Occipital lobe (tissue), 1 donor: ENCODE measurements at regions not wholly inside any gene's neighbourhood (a gene's known extent, or its start where the extent isn't known, plus 50 kb on each side); places are given as distances from the start of the nearest gene placed in this dataset.

Experiments
- DNase-seq: peaks from one replicate; lab custom pipeline; 2025; lab: John Stamatoyannopoulos, UW

DNA sequence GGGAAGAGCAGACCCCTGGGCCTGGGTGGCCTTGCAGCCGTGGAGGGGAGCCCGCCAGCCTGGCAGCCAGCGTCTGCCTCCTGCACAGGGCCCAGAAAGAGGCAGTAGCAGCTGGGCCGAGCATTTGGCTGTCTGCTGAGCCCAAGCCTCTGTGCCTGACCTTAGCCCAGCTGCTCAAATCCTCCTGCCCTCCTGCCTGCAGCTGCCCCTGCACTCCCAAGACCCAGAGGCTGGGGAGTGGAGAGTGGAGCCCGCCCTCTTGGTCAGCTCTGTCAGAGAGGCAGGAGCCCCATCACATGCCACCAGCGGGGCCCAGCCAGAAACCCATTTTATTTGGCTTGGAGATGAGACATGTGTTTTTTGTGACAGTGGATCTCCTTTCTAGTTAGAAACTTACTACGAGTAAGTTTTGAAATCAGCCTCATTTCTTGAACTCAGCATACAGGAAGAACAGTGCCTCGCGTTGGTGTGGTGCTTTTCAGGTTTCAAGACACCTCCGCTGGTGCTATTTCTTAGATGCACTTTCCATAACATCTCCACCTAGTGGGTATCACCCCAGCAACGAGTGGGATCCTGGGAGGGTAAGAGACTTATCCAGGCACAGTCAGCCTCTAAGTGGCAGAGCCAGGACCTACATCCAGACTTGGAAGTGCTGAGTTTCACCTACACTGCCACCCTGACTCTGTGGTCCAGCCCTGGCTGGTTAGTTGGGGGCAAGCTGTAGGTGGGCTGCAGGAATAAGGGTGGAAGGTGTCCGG lies 477.1 kb downstream of the RPS24 start:
- DNase-seq = no peak

DNA sequence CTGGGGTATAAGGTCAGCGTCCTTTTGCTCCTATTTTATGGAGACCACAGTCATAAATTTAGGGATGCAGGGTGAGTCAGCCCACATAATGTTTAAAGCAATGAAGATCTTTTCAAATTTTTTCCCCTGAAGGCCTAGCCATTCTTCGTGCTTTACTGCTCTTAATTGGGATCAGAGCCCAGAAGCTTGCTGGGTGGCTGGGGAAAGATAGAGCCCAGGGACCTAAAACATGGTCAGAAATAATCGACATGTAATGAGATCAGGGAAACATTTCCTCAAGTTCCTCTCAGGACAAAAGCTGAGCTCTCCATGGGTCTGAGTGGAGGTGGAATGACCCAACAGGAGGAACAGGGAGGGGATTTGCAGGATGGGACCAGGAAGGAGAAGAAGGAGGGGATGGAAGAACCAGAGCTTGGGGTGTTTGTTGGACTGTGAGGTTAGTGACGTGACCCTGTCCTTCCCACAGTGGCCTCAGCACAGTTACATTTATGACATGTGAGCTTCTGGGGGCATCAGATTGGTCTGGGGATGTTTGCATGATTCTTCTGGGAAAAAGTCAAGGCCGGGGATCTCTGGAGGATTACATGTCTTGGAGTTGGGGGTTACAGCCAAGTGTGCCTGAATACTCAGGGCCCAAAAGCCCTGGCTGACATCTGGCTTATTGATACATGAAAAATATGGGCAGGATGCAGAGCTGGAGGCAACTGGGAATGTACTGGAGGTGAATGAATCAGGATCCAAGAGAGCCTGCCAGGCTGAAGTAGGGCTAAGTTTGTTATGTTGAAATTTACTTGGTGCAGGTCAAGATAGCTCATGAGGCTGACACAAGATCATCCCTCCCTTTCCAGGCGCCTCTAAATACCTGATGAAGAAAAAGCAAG lies 477.9 kb downstream of the RPS24 start:
- DNase-seq = no peak

DNA sequence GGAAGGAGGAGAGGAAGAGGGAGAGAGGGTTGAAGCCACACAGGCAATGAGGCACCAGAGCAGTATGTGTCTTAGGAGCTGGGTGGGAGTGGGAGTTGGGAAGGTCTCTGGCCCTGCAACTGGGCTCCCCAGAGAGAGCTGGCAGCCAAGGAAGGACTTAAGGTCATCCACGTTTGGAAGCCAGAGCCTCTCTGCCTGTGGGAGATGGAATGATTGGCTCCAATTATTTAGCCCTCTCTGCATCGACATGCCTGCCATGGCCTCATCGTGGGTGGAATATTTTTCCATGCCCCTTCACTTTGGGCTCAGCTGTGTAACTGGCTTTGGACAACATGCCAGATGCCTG lies 478.5 kb downstream of the RPS24 start:
- no peak for DNase-seq

DNA sequence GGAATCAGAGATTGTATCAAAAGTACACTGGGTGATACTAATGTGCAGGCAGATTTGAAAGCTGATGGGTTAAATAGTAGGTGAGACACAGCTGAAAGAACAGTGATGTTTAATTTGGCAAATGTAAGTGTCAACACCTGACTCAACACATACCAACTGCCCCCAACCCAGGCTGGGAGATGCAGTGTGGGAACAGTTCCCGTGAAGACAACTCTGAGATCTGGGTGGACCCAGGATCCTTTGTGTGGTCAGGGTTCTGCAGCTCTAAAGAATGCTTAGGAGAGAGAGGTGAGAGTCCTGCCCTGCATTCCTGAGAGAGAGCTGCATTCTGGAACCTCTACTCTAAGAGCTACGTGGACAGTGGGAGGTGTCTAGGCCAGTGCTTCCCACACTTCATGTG lies 479.7 kb downstream of the RPS24 start:
- no peak for DNase-seq

DNA sequence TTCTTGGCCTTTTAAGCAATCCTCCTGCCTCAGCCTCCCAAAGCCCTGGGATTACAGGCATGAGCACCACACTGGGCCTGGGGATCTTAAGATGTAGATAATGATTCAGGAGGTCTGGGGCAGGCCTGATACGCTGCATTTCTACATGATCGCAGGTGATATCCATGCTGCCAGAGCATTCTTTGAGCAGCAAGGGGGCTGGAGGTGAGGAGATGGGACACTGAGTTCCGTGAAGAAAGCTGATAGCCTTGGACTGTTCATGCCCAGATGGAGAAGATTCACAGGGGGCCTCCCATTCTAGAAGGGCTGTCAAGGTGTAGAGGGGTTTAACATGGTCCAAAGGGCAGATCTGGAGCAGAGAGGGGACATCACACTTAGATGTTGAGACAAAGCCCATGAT lies 480.3 kb downstream of the RPS24 start:
- no peak for DNase-seq

DNA sequence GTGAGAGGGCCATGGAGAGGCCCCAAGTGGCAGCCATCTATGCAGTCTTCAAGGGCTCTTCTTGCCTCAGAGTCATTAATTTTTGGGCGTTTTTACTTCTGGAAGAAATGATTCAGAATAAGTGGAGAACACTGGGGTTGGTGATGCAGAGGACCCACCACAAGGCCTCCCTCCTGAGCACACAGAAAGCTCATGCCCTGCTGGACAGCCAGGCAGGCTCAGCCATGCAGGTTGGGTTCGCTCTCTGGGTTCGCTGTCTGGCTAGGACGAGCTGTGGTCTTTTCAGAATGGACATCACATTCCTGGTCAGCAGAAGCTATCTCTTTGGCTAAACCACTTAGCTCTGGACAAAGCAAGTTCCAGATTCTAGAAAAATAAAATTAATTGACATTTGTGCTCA lies 480.8 kb downstream of the RPS24 start:
- no peak for DNase-seq

DNA sequence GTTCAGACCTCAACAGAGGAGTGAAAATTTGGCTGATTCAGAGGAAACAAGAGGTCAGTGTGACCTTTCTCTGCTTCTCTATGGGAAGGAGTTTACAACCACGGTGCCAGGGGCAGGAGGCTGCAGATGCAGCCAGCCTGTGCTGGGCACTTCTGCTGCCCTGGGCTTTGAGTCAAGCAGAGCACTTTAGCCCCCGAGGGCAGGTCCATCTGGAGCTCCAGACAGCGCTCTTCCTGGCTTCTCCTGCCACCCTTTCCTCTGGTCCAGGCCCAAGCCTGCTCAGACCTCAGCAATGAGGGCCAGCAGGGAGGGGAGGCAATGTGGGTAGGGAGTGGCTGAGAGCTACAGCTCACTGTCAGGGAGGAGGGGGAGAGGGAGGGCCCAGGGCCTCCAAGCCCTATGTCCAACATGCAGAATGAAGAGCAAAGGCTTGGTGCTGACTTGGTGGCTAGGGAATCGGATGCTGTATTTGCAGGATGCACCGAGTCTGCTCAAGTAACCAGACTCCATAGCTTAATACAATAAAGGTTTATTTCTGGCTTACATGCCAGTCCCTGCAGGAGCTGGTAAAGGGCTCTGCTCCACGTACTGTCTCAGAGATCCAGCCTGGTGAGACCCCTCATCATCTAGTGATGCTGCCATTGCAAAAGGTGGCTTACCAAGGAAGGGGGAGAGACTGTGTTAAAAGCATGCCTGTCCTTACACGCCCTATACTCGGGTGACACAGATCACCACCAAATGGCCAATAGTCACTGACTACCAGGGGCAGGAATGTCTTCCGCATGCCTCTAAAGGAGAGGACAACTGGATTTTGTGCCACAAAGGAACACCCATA lies 481.6 kb downstream of the RPS24 start:
- DNase-seq = no peak

DNA sequence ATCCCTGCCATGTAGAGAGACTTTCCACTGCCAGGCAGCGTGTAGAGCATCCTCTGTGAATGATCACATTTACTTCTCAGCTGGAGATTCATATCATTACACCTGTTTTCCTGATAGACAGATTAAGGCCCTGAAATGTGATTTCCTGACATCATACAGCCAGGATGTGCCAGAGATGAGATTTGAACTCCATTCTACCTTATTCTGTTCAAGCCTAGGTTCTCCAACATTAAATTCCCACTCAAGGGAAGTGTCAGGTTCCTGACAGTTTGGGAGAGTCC lies 482.1 kb downstream of the RPS24 start:
- DNase-seq = no peak

DNA sequence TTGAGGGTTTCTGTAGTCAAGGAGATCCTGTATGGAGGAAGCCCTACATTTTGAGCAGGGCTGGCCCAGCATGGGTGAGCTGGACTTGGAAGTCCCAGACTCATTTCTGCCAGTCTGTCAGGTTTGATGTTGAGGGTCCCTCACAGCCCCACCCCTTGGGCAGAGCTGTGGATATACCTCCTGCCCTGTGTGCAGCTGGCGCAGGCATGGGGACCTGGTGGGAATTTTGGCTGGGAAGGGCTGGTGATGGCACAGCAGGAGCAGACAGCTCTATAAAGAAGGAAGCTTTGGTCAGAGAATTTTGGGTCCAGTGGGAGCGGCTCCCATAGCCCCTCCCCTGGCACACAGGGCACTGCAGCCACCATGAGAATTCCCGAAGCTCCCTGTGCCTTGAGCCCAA lies 482.6 kb downstream of the RPS24 start:
- DNase-seq = no peak

DNA sequence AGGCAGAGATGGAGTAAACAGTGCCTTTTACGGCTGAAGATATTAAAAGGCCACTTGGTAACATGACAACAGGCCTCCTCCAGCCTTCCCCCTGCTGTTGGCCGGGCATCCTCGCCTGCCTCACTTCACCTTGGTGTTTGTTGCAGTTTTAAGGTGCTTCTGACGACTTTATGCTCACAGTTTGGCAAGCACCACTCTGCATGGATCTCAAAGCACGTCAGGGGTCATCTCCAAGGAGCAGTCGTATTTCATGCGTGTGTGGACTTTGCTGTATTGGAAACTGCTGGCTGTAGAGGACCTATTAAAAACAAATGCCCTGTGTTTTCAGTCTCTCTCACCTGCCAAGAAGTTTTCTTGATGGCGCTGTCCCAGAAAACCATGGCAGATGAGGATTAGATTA lies 483.1 kb downstream of the RPS24 start:
- no peak for DNase-seq

DNA sequence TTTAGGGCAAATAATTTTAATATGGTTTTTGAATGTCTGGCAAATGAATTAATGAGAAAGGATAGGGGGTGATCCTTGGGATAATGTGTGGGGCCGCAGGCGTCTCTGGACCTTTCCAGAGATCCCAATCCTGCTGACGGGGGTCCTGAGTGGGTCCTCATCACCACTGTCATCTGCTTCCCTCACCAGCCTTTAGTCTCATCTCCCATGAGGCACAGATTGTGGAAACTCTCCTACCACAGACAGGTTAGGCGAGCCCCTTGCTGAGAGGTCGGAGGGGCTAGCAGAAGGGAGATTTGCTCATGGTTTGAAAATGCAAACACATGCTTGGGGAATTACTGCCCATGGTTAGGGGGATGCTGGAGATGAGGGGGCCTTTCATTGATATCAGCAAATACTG lies 484.6 kb downstream of the RPS24 start:
- DNase-seq = no peak

DNA sequence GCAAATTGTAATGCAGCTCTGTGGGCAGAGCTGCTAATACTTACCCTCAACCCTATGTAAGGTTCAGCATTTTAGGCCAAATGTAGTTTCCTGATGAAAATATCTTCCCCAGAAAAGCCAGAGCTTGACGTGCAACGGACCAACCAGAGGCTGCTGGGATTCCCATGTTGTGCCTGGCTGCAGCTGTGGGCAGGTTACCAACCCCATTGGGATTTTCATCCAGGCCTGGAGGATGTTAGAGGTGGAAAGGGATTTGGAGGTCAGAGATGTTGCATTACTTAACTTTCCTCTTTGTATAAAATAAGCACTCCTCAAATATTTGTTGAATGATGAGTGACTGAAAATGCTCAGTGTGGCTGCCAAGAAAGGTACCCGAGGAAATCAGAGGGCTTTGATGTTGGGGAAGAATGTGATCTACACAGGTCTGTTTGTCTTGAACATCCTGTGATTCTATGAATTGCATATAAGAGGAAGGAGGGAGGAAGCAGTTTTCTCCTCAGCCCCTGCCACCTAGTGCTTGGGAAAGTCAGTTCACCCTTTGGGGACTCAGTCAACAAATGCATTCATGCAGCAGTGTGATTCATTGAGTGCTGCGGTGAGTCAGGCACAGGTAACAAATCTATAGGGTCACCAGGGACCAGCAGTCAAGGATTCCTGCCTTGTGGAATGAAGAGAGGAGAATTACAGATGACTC lies 487.2 kb downstream of the RPS24 start:
- no peak for DNase-seq

DNA sequence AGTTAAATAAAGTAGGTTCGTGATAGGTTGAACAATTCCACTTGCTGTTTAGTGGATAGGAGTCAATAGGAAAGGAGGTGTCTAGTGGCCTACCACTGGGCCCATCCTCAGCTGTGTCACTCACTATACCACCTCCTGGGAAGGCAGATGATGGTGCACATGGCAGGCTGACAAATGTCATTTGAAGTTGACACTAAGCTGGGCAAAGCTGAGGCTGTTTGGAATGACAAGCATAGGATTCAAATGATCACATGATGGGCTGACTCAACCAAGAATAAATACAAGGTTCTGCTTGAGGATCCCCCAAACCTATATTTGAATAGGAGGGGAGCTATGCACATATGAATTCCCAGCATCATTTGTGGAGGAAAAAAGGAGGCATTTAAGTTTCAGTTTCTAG lies 489.8 kb downstream of the RPS24 start:
- DNase-seq = no peak

DNA sequence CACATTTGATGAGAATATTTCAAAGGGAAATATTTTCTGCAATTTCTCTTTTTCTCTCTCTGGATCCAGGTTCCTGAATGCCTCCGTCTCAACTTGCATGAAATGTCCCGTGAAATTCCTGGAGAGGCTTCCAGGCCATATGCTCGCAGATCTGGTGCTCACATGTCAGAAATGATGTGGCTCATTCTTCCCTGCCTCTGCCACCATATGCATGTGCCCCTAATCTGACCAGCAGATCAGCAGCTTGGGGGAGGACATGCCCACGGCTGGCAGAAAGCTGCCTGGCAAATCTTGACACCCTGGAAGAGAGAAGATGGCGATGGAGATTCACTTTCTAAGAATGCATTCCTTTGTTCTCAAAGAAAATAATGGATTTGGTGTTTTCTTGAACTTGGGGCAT lies 490.7 kb downstream of the RPS24 start:
- no peak for DNase-seq

DNA sequence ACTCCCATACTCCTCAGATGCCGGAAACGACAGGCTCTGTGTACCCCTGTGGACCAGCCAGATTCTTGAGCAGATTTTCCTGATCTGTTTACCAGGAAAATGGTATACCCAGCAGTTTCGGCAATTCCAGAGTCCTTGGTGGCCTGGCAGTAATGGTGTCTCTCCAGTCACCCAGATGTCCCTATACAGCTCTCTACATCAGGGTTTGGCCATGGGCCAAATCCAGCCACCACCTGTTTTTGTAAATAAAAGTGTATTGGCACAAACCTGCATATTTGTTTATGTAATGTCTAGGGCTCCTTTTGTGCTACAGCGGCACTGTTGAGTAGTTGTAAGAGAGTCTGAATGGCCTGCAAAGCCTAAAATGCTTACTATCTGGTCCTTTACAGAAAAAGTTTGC lies 491.3 kb downstream of the RPS24 start:
- DNase-seq = no peak

DNA sequence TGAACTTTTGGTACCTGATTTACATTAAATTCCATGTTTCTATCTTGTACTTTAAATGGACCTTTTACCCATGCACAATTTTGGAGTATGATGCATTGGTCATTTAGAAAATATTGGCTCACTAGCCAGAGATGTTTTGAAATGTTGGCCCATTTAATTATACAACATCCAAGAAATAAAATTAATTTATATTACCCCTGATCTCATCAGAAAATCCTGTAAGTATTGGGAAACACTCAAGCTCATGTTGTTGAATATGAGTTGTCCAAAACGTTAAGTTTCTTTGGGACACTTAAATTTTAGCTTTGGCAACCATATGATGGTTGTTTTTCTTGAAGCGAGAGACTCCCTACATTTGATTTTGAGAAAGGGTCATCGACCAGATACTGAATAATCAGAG lies 492.7 kb downstream of the RPS24 start:
- DNase-seq = no peak

DNA sequence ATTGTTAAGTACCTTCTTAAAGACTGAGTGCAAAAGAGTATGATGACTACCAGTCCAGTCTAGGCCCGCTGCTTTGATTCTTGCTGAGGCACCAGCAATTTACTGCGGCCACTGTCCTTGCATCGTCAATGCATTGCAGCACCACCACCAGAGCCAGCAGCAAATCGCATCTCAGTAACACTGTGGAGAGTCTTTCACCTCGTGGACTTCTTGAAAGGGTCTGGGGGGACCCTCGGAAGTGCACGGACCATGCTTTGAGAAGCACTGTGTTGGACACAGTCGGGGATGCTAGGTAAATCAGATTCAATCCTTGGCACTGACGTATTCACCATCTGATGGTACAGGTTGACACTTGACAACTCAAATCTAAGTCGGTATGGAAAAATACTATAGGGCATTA lies 493.6 kb downstream of the RPS24 start:
- no peak for DNase-seq

DNA sequence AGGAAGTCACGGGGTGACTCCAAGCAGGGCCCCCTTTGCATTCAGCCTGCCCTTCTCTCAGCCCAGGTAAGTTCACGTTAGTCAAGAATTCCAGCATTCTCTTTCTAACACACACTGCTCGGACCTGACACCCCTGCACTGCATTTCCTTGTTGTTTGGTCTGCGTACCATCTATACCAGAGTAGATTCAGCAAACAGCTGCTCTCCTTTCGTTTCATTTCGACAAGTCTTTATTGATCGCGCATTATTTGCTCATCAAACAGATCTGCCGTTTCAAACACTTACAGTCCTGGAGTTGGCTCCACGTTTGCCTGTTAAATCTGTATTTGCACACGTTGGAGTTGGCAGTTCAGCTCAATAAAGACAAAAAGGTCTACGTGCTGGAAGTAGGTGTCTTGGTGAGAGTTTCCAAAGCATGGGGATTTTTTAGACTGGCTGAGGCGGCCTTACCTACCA lies 495.1 kb downstream of the RPS24 start:
- no peak for DNase-seq

DNA sequence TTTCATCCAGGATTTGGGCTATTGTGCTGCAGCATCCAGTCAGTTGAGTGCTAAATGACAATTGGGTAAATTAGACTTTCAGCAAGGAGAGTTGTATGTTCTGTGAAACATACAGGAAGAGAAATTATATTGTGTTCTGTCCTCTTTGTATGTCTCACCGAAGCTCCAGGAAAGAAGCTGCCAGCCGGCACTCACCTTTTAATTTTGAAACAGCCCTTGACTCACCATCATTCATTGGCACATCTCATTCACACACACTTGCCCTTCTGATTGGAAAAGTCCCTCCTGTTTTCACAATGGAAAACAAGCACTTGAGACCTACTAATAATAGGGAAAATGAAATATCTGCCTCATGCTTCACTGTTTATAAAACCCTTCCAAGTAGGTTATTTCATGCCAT lies 495.6 kb downstream of the RPS24 start:
- no peak for DNase-seq

DNA sequence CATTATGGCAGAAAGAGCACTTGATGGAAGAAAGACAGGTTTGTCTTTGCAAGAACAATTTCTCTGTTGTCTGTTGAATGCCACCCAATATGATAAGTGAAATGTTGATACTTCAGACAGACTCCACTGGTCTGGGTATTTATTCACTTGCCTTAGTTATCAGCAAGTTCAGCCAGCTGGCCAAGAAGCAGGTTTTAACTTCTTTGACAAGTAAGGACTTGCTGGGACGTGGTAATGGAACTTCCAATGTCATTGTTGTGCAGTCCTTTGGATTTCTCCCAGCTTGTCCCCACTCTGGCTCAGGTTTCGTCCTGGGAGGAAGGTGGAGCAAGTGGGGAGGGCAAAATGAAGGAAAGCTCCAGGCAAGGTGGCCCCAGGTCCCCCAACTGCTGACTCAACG lies 497.4 kb downstream of the RPS24 start:
- no peak for DNase-seq

DNA sequence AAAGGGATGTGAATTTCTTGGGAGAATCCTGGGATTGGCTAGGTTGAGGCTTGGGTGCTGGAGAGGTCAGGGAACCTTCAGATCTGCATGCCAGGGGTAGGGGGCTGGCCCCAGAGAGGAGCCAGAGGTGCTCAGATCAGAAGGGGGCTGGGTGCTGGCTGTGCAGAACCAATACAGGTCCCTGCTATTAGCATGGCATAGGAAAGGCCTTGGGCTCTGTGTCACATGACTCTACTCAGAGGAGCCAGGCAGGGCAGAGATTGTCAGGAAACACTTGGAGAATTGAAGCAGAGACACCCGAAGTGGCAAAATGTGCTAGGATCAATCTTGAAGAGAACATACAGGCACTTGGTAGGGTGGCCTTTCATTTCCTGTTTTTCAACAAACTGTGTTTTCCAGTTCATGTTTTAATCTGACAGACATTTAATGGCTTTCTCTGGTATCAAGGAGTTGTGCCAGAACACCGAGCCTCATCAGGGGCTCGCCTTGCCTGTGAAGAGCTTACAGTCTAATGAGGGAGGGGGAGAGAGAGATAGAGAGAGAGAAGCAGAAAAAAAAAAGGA lies 498.9 kb downstream of the RPS24 start:
- DNase-seq = no peak
